ENCODE measurements at regions not wholly inside any gene's neighbourhood (a gene's known extent, or its start where the extent isn't known, plus 50 kb on each side); places are given as distances from the start of the nearest gene placed in this dataset.

DNA sequence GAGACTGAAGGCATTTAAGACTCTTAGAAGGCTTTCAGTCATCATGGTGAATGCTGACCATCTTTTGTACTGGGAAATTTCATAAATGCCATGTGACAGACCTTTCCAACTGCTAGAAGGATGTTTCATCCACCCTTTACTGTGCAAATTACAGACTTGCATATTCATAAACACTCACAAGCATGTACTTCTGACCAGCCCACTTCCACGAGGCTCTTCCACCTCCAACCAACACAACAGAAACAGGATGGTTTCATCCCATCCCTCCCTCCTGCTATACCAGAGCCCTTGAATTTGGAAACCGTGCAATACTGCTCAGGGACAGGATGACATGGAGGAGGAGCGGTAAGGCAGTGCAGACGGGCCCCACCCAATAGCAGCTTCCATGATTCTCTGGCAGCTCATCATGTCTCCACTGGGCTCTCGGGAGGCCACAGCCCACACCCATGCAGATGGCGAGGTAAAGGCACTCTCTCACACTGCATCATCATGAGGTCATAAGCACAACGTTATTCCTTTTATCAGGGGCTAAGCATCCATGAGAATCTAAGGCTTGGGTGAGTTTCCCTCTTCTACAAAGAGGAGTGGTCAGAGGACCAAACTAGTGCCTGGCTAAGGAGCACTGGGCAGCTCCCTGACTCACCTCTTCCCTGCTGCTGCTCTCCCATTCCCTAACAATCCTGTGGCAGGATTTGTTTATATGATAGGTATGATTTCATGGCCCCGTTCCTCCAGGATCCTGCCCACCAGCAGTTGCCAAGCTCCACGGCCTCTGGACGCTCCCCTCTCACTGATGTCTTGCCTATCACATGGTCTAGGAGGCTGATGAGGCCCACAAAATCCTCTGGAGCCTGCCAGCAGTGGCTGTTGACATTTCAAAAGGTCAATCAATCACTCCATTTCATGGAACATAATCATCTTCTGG is 94.4 kb upstream of the FSTL4 start:
- no peak for DNase-seq (ENCODE audit: insufficient read length, low spot score, missing footprints)
- H4K20me1 ChIP-seq (ENCODE audit: insufficient read depth, low read length) = no peaks in the 10 kb centered on the region
- no peaks in the 10 kb centered on the region for H3K36me3 ChIP-seq (ENCODE audit: insufficient read depth, low read length)
- no peak overlapping the region for H2AFZ ChIP-seq (ENCODE audit: low read length)
- no peak overlapping the region for H3K4me3 ChIP-seq (ENCODE audit: insufficient read depth, low read length)
- TF ChIP-seq, protein P1, sequence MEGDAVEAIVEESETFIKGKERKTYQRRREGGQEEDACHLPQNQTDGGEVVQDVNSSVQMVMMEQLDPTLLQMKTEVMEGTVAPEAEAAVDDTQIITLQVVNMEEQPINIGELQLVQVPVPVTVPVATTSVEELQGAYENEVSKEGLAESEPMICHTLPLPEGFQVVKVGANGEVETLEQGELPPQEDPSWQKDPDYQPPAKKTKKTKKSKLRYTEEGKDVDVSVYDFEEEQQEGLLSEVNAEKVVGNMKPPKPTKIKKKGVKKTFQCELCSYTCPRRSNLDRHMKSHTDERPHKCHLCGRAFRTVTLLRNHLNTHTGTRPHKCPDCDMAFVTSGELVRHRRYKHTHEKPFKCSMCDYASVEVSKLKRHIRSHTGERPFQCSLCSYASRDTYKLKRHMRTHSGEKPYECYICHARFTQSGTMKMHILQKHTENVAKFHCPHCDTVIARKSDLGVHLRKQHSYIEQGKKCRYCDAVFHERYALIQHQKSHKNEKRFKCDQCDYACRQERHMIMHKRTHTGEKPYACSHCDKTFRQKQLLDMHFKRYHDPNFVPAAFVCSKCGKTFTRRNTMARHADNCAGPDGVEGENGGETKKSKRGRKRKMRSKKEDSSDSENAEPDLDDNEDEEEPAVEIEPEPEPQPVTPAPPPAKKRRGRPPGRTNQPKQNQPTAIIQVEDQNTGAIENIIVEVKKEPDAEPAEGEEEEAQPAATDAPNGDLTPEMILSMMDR (IDR thresholded peaks at IDR 0.05; ENCODE audit: extremely low read depth, low read depth, low read length) = no peak
- H3K27me3 ChIP-seq (ENCODE audit: insufficient read depth, low read length) = no peaks in the 10 kb centered on the region
- no peaks in the 10 kb centered on the region for H3K9me3 ChIP-seq (ENCODE audit: low read depth, low read length)
- H3K4me1 ChIP-seq (ENCODE audit: insufficient read depth, low read length) = no peaks in the 10 kb centered on the region
- H3K27ac ChIP-seq (ENCODE audit: low read depth, low read length) = no peak overlapping the region
- H3K79me2 ChIP-seq (ENCODE audit: insufficient read depth, low read length) = no peaks in the 10 kb centered on the region
- no peak overlapping the region for H3K4me2 ChIP-seq (ENCODE audit: insufficient read depth, low read length)

DNA sequence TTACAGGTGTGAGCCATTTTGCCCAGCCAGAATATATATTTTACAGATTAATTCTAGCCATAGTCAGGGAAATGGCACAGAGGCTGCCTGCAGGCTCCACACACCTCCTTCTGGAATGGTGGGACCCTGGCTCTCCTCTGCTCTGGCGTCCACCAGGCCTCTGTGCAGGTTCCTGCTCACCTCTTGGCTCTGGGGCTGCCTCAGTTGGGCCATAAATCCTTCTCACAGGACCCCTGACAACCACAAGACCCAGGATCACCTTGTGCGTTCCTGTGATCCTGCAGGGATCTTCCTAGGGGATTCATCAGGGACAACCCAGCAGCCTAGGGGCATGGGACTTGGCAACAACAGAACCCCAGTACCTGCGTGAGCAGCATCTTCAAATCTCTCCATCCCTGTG is 93.0 kb upstream of the FSTL4 start:
- H2AFZ ChIP-seq (ENCODE audit: low read length) = no peak overlapping the region
- no peaks in the 10 kb centered on the region for H3K79me2 ChIP-seq (ENCODE audit: insufficient read depth, low read length)
- H3K27me3 ChIP-seq (ENCODE audit: insufficient read depth, low read length) = no peaks in the 10 kb centered on the region
- no peak overlapping the region for H3K4me2 ChIP-seq (ENCODE audit: insufficient read depth, low read length)
- H4K20me1 ChIP-seq (ENCODE audit: insufficient read depth, low read length) = no peaks in the 10 kb centered on the region
- DNase-seq (ENCODE audit: insufficient read length, low spot score, missing footprints) = no peak
- H3K27ac ChIP-seq (ENCODE audit: low read depth, low read length) = no peak overlapping the region
- no peaks in the 10 kb centered on the region for H3K4me1 ChIP-seq (ENCODE audit: insufficient read depth, low read length)
- TF ChIP-seq, protein P1 (IDR thresholded peaks at IDR 0.05; ENCODE audit: extremely low read depth, low read depth, low read length) = no peak
- H3K9me3 ChIP-seq (ENCODE audit: low read depth, low read length) = no peaks in the 10 kb centered on the region
- H3K36me3 ChIP-seq (ENCODE audit: insufficient read depth, low read length) = no peaks in the 10 kb centered on the region
- no peak overlapping the region for H3K4me3 ChIP-seq (ENCODE audit: insufficient read depth, low read length)

DNA sequence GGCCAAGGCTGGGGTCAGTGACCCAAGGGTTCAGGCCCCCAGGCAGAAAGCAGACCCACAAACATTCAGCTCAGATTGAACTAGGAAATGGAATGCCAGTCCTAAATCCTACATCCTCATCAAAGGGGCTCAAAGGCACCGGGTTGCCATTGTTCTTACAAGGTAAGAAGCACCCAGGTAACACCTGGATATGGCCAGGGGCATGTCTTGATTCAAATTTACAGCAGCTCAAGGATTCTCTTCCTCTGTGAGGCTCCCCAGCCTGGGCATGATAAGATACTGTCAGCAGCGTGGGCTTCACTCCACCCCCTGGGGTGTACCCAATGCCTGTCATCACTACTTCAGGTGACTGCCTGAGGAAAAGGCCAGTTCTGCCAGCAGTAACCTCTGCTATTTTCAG is 92.1 kb upstream of the FSTL4 start:
- Histone ChIP-seq H3K4me3 (ENCODE audit: insufficient read depth, low read length) (no peak overlapping the region), H4K20me1 (ENCODE audit: insufficient read depth, low read length) (no peaks in the 10 kb centered on the region), H3K27me3 (ENCODE audit: insufficient read depth, low read length) (no peaks in the 10 kb centered on the region), H3K9me3 (ENCODE audit: low read depth, low read length) (no peaks in the 10 kb centered on the region), H3K27ac (ENCODE audit: low read depth, low read length) (no peak overlapping the region), H3K36me3 (ENCODE audit: insufficient read depth, low read length) (no peaks in the 10 kb centered on the region), H2AFZ (ENCODE audit: low read length) (no peak overlapping the region), H3K4me2 (ENCODE audit: insufficient read depth, low read length) (no peak overlapping the region), H3K79me2 (ENCODE audit: insufficient read depth, low read length) (no peaks in the 10 kb centered on the region), H3K4me1 (ENCODE audit: insufficient read depth, low read length) (no peaks in the 10 kb centered on the region)
- TF ChIP-seq, protein P1 (IDR thresholded peaks at IDR 0.05; ENCODE audit: extremely low read depth, low read depth, low read length) = no peak
- no peak for DNase-seq (ENCODE audit: insufficient read length, low spot score, missing footprints)

DNA sequence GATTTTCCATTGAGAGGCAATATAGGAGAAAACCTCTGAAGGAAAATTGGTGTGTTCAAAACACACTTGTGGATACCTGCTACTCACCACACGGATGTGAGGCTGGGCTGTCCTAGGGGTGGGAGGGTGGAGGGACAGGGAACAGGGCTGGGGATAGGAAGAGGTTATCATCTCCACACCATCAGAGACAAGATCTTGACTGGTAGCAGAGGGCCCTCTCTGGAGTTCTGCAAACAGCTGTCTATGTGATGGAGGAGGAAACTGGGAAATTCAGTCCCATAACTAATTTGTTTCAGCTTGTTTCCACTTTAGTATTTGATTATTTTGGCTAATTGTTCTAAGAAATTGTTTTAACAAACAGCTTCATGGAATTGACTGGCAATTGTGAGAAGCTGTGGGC is 91.6 kb upstream of the FSTL4 start:
- Histone ChIP-seq H3K36me3 (ENCODE audit: insufficient read depth, low read length) (no peaks in the 10 kb centered on the region), H3K27me3 (ENCODE audit: insufficient read depth, low read length) (no peaks in the 10 kb centered on the region), H3K27ac (ENCODE audit: low read depth, low read length) (no peak overlapping the region), H3K4me2 (ENCODE audit: insufficient read depth, low read length) (no peak overlapping the region), H3K79me2 (ENCODE audit: insufficient read depth, low read length) (no peaks in the 10 kb centered on the region), H3K9me3 (ENCODE audit: low read depth, low read length) (no peaks in the 10 kb centered on the region), H3K4me1 (ENCODE audit: insufficient read depth, low read length) (no peaks in the 10 kb centered on the region), H3K4me3 (ENCODE audit: insufficient read depth, low read length) (no peak overlapping the region), H2AFZ (ENCODE audit: low read length) (no peak overlapping the region), H4K20me1 (ENCODE audit: insufficient read depth, low read length) (no peaks in the 10 kb centered on the region)
- TF ChIP-seq, protein P1 (IDR thresholded peaks at IDR 0.05; ENCODE audit: extremely low read depth, low read depth, low read length) = no peak
- DNase-seq (ENCODE audit: insufficient read length, low spot score, missing footprints) = no peak
